Cardiac fibroblast (primary cell): ENCODE measurements at regions not wholly inside any gene's neighbourhood (a gene's known extent, or its start where the extent isn't known, plus 50 kb on each side); places are given as distances from the start of the nearest gene placed in this dataset.
A peak's percentile ranks its signal among the peaks of the same experiment; 100 is the strongest.

Source experiments
- DNase-seq, 2 donors: peaks; one replicate each; pipeline versions ENCODE4 v3.0.0 to v3.0.0-alpha.2; 2010; ENCODE audit warnings: low read depth in 2 of 2
- H3K4me3 ChIP-seq, 2 donors: replicated peaks in 1 of 2; 1 replicate in 1 of 2; 2 replicates in 1 of 2; pipeline ENCODE4 v1.5.1; 2011; ENCODE audit warnings: low read depth in 2 of 2, low read length in 2 of 2, mild to moderate bottlenecking in 2 of 2, moderate library complexity in 1 of 2
- TF ChIP-seq, protein P1 (sequence below): IDR thresholded peaks from one replicate; pipeline ENCODE4 v1.5.1; 2011; ENCODE audit warnings: low read depth, mild to moderate bottlenecking, low read length, inconsistent platforms

GRCh38 chr15:57782731-57783130 lies 76.2 kb downstream of the POLR2M start:
- H3K4me3 ChIP-seq = no peak overlapping the region
- DNase-seq = peak in 1 of 2 donors; percentile 47
- TF ChIP-seq, protein P1, sequence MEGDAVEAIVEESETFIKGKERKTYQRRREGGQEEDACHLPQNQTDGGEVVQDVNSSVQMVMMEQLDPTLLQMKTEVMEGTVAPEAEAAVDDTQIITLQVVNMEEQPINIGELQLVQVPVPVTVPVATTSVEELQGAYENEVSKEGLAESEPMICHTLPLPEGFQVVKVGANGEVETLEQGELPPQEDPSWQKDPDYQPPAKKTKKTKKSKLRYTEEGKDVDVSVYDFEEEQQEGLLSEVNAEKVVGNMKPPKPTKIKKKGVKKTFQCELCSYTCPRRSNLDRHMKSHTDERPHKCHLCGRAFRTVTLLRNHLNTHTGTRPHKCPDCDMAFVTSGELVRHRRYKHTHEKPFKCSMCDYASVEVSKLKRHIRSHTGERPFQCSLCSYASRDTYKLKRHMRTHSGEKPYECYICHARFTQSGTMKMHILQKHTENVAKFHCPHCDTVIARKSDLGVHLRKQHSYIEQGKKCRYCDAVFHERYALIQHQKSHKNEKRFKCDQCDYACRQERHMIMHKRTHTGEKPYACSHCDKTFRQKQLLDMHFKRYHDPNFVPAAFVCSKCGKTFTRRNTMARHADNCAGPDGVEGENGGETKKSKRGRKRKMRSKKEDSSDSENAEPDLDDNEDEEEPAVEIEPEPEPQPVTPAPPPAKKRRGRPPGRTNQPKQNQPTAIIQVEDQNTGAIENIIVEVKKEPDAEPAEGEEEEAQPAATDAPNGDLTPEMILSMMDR = no peak

DNA sequence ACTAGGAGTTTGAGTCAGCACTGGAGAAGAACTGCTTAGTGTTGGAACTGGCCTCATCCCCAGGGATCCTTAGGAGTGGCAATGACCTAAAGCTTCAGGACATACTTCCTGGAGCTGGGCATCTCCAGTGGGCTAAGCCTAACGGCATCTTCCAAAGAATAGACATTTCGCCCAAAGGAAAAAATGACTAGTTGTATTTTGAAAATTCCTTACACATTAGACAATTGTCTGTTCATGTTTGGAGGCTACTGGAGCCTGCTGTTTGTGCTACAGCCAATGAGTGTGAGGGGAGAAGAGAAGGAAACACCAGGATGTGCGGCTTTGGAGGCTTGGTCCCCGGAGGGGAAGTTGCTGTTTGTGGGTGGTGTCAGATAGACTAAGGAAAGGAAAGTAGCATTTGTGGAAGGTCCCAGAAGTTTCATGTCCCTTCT lies 77.6 kb downstream of the POLR2M start:
- TF ChIP-seq, protein P1 = no peak
- H3K4me3 ChIP-seq = no peak overlapping the region
- peak; percentile 70 to 82 for DNase-seq

DNA sequence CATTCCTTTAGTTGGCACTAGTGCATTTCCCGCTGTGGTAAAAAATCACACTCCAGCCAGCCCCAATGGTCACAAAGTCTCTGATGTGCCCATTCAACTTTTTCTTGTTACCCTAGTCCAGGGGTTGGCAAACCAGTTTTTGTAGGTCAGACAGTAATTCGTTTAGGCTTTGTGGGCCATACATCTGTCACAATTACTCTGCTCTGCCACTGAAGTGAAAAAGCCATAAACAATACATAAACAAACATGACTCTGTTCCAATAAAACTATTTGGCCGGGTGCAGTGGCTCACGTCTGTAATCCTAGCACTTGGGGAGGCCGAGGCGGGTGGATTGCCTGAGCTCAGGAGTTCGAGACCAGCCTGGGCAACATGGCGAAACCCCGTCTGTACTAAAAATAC lies 78.5 kb downstream of the POLR2M start:
- DNase-seq = no peak
- TF ChIP-seq, protein P1 = no peak
- no peak overlapping the region for H3K4me3 ChIP-seq

DNA sequence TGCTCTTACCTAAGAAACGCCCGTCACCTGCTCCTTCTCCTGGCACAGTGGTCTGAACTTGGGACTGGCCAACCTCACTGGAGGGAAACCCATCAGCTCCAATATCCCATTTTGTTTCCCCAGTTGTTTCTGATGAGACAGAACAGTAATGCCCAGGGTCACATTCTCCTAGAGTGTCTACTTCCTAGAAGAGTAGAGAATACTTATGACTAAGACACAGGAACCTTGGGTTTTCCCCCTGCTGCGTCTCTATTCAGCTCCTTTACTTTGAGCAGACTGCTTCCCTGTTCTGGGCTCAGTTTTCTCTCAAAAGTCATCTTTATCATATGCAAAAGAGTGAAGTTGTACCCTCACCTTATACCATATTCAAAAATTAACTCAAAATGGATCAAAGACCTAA lies 79.4 kb downstream of the POLR2M start:
- peak in 1 of 2 donors; percentile 13 for DNase-seq
- TF ChIP-seq, protein P1 = no peak
- no peak overlapping the region for H3K4me3 ChIP-seq

DNA sequence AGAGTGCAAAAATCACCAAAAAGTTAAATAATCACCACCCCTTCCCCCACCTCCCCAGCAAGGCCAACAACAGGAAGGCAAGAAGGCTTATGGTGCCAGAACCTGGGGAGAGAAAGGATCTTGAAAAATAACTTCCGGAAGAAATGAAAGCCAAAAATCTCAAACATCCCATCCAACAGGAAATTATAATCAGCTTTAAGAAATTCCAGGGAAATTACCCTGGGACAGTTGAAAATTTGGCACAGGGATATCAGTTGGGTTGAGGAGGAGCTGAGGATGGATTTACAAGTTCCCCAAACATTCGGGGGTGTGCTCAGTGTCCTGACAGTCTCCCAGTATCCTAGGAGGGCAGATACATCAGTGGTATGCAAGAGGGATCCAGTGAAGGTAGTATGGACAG lies 82.7 kb downstream of the POLR2M start:
- TF ChIP-seq, protein P1 = no peak
- peak in 1 of 2 donors; percentile 74 for DNase-seq
- H3K4me3 ChIP-seq = no peak overlapping the region

DNA sequence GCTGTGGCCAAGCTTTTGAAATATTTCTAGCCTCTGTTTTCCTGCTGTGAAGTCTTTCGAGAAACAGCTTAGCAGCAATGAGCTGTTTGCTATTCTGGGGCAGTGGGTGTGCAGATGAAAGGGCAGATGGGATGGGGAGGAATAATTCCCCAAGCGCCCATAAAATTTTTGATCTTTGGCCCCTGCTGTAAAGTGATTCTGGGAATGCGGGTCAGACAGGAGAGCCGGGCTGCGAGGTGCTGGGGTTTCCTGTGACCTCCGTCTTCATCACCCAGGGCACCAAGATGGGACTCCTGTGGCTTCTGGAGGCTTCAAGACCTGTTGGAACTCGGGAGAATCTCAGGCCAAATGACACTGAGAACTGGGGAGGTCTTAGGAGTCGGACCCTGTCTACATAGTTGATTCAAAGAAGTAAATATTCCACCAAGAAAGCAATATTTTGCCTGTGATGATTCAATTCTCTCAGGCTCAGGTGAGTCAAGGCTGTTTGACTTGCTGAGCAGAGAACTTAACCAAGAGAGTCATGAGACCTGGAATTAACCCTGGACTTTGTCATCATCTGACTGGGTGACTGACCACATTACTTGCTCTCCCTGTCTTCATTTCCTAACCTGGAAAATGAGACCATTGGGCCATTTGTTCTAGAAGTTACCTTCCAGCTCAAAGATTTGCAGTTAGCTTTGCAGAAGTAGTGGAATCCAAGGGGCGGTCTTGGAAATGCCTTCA lies 86.4 kb downstream of the POLR2M start:
- H3K4me3 ChIP-seq = no peak overlapping the region
- TF ChIP-seq, protein P1 = no peak
- DNase-seq = no peak

GRCh38 chr15:57795261-57795660 lies 88.7 kb downstream of the POLR2M start:
- H3K4me3 ChIP-seq = no peak overlapping the region
- TF ChIP-seq, protein P1 = no peak
- DNase-seq = peak in 1 of 2 donors; percentile 12
